Calu3 (cell line): ENCODE measurements at regions not wholly inside any gene's neighbourhood (a gene's known extent, or its start where the extent isn't known, plus 50 kb on each side); places are given as distances from the start of the nearest gene placed in this dataset.

Source experiments
- BruUV-seq: library from RNA; stranded (reverse); fragments of 400-500 nt; replicated peaks from 2 replicates; lab custom pipeline; 2021; lab: Mats Ljungman, UMichigan
- CTCF ChIA-PET: fragments of 300-600 bp; sonication (Branson Sonifier 250); formaldehyde crosslinking; loops from one replicate; lab custom pipeline; 2022; ENCODE audit warnings: antibody characterized with exemption; lab: Charles Lee
- DNase-seq: peaks from one replicate; pipeline ENCODE4 v3.0.0; 2022
- H3K27ac Mint-ChIP-seq: one replicate; pipeline ENCODE4 v1.8.0; 2022; ENCODE audit warnings: mixed read lengths; ENCODE audit not compliant: unreplicated experiment
- H3K27me3 Mint-ChIP-seq: one replicate; pipeline ENCODE4 v1.8.0; 2022; ENCODE audit warnings: mixed read lengths; ENCODE audit not compliant: unreplicated experiment
- H3K36me3 Mint-ChIP-seq: one replicate; pipeline ENCODE4 v1.8.0; 2022; ENCODE audit warnings: mild to moderate bottlenecking, moderate library complexity, mixed read lengths; ENCODE audit not compliant: insufficient read depth, unreplicated experiment
- H3K4me1 Mint-ChIP-seq: one replicate; pipeline ENCODE4 v1.8.0; 2022; ENCODE audit warnings: mild to moderate bottlenecking, low read depth, mixed read lengths; ENCODE audit not compliant: unreplicated experiment
- H3K4me3 Mint-ChIP-seq: one replicate; pipeline ENCODE4 v1.8.0; 2022; ENCODE audit warnings: mild to moderate bottlenecking, low read depth, moderate library complexity, mixed read lengths; ENCODE audit not compliant: unreplicated experiment
- H3K9me3 Mint-ChIP-seq: one replicate; pipeline ENCODE4 v1.8.0; 2022; ENCODE audit warnings: low read depth, mixed read lengths; ENCODE audit not compliant: unreplicated experiment
- intact Hi-C: fragments of 100-400 bp; cut with micrococcal nuclease; formaldehyde crosslinking; loops from one replicate; pipeline ENCODE4 v1.10.0; 2022; ENCODE audit not compliant: unreplicated experiment
- TF ChIP-seq, protein P1 (sequence below): fragments of 200-600 bp; IDR thresholded peaks from one replicate; pipeline ENCODE4 v1.8.0; 2022; ENCODE audit warnings: antibody characterized with exemption; ENCODE audit not compliant: unreplicated experiment

- BruUV-seq, result no TSS peak
- CTCF ChIA-PET, result no interaction called here
- Mint-ChIP-seq H3K4me3 (no peak overlapping the region), H3K27ac (no peak overlapping the region), H3K36me3 (no peaks in the 10 kb centered on the region), H3K9me3 (peaks cover 9% of the 10 kb centered on the region), H3K4me1 (no peaks in the 10 kb centered on the region), H3K27me3 (no peaks in the 10 kb centered on the region)
- DNase-seq, result no peak
- TF ChIP-seq, protein P1, sequence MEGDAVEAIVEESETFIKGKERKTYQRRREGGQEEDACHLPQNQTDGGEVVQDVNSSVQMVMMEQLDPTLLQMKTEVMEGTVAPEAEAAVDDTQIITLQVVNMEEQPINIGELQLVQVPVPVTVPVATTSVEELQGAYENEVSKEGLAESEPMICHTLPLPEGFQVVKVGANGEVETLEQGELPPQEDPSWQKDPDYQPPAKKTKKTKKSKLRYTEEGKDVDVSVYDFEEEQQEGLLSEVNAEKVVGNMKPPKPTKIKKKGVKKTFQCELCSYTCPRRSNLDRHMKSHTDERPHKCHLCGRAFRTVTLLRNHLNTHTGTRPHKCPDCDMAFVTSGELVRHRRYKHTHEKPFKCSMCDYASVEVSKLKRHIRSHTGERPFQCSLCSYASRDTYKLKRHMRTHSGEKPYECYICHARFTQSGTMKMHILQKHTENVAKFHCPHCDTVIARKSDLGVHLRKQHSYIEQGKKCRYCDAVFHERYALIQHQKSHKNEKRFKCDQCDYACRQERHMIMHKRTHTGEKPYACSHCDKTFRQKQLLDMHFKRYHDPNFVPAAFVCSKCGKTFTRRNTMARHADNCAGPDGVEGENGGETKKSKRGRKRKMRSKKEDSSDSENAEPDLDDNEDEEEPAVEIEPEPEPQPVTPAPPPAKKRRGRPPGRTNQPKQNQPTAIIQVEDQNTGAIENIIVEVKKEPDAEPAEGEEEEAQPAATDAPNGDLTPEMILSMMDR, result no peak
- intact Hi-C loops, result no loop called here
Measured at GRCh38 chr1:164320790-164321731, 237.9 kb upstream of the PBX1 start.

DNA sequence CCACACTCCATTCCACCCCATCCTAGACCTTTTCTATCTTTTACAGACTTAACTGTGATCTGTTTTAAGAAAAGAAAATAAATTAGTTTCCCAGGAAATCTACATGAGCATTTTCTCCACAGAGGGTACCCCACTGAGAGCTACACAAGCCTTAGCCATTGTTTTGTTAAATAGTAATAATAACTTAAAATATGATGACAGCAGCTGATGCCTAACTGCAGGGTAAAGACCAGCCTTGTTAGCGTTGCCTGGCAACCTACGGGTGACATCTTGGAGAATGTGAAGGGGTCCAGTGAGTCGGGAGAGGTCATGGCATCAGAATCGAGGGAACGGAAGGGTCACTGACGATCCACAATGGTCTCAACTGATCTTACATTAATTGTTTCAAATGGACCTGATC, 233.2 kb upstream of the PBX1 start:
- BruUV-seq, result no TSS peak
- H3K4me1 Mint-ChIP-seq, result no peaks in the 10 kb centered on the region
- H3K4me3 Mint-ChIP-seq, result no peak overlapping the region
- TF ChIP-seq, protein P1, result no peak
- H3K9me3 Mint-ChIP-seq, result peaks cover 14% of the 10 kb centered on the region
- intact Hi-C loops, result no loop called here
- DNase-seq, result no peak
- H3K27me3 Mint-ChIP-seq, result no peaks in the 10 kb centered on the region
- no peak overlapping the region for H3K27ac Mint-ChIP-seq
- CTCF ChIA-PET, result no interaction called here
- no peaks in the 10 kb centered on the region for H3K36me3 Mint-ChIP-seq

DNA sequence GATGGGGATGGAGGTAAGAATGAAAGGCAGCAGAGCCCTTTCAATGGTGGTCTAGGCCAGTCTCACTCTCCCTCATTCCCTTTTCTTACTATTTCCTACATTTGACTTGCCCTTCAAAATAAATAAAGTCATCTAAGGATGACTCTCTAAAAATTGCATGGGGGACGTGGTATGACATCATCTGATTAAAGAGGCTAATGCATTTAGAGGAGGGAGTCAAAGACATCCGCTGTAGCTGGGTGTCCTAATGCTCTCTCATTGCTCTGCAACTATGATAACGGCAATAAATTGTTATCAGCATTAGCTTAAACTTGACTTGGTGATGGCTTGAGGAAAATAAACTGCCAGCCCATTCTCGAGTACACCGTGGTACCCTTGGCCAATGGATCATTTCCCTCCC, 225.6 kb upstream of the PBX1 start:
- TF ChIP-seq, protein P1, result no peak
- Mint-ChIP-seq H3K27me3 (no peaks in the 10 kb centered on the region), H3K4me1 (no peaks in the 10 kb centered on the region), H3K4me3 (no peak overlapping the region), H3K27ac (no peak overlapping the region), H3K36me3 (no peaks in the 10 kb centered on the region), H3K9me3 (peaks cover 5% of the 10 kb centered on the region)
- BruUV-seq, result no TSS peak
- intact Hi-C loops, result loop anchor here (10.0 kb wide), 1 partner anchor 281 kb away; no protein-coding TSS in a partner anchor
- DNase-seq, result no peak
- CTCF ChIA-PET, result no interaction called here

DNA sequence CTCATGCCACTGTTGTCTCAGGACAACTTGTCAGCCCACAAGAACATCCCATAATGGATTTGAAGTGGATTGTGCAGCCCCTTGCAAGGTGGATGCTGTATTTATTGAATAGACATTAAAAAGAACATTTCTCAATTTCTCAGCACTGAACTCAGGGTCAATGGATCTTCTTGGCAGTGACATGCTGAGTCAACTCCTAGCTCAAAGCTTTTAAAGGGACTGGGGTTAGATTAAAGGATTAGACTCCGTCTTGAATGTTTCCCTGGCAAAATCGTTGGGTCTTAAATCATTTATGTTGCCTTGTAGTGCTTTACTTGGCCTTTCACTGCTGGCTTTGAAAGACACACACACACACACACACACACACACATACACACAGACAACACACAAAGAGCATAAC, 221.6 kb upstream of the PBX1 start:
- CTCF ChIA-PET, result no interaction called here
- no peak for DNase-seq
- intact Hi-C loops, result loop anchor here (10.0 kb wide), 1 partner anchor 277 kb away; no protein-coding TSS in a partner anchor
- Mint-ChIP-seq H3K9me3 (peaks cover 8% of the 10 kb centered on the region), H3K4me3 (no peak overlapping the region), H3K36me3 (no peaks in the 10 kb centered on the region), H3K27ac (no peak overlapping the region), H3K27me3 (no peaks in the 10 kb centered on the region), H3K4me1 (no peaks in the 10 kb centered on the region)
- TF ChIP-seq, protein P1, result no peak
- no TSS peak for BruUV-seq
